Activated CD8-positive, alpha-beta memory T cell treated with anti-CD3 and anti-CD28 coated beads for 36 hours (primary cell): ENCODE measurements at regions not wholly inside any gene's neighbourhood (a gene's known extent, or its start where the extent isn't known, plus 50 kb on each side); places are given as distances from the start of the nearest gene placed in this dataset.

ENCODE experiments used
- CTCF ChIA-PET: fragments of 350-600 bp; sonication (Branson Sonifier 250); formaldehyde crosslinking; loops from one replicate; lab custom pipeline; 2021; ENCODE audit warnings: antibody characterized with exemption; lab: Charles Lee
- POLR2A ChIA-PET: fragments of 350-600 bp; sonication (Branson Sonifier 250); formaldehyde crosslinking; loops from one replicate; lab custom pipeline; 2021; ENCODE audit warnings: antibody characterized with exemption; lab: Charles Lee

GRCh38 chr1:61536174-61537108, 188.5 kb downstream of the TM2D1 start:
- CTCF ChIA-PET, result no interaction called here
- POLR2A ChIA-PET, result no interaction called here

DNA sequence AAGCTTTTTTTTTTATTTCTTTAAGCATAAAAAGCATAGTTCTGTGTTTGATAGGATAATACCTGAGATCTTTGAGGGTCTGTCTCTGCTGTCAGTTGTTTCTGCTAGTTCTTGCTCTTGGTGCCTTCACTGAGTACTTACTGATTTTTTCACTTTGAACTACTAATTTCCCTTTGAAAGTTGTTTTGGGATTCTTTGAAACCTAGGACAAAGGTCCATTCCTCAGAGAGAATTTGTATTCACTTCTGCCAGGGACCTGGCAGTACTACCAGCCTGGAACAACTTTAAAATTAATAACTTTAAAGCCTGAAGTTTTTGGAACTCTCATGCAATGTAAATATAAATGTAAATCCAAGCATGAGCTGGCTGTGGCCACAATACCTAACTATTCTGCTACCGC, 190.1 kb downstream of the TM2D1 start:
- CTCF ChIA-PET, result interaction anchor here (0.7 kb wide), 1 partner anchor 596 kb away, joined by 3 read pairs; no protein-coding TSS in a partner anchor
- POLR2A ChIA-PET, result no interaction called here

- POLR2A ChIA-PET, result no interaction called here
- CTCF ChIA-PET, result no interaction called here
These were observed 191.4 kb downstream of the TM2D1 start for GRCh38 chr1:61533546-61533945.

DNA sequence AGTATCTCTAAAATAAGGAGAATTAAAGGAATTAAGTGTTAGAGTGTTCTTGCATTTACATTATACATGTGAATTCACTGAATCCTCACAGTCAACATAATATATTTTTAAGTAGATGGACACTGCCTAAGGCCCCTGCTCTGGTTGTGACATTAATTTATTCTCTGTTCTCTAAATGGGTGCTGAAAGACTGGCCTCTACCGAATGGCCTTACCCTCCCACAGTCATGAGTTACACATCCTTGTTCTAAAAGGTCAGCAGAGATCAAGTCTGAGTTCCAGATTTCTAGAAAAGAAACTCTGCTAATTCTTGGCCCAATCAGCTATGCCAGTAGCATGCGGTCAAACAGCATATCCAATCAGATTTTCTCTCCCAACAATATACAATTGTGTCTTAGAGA, 193.2 kb downstream of the TM2D1 start:
- CTCF ChIA-PET, result no interaction called here
- POLR2A ChIA-PET, result no interaction called here

GRCh38 chr1:61523893-61524605, 200.9 kb downstream of the TM2D1 start:
- CTCF ChIA-PET, result no interaction called here
- POLR2A ChIA-PET, result no interaction called here

DNA sequence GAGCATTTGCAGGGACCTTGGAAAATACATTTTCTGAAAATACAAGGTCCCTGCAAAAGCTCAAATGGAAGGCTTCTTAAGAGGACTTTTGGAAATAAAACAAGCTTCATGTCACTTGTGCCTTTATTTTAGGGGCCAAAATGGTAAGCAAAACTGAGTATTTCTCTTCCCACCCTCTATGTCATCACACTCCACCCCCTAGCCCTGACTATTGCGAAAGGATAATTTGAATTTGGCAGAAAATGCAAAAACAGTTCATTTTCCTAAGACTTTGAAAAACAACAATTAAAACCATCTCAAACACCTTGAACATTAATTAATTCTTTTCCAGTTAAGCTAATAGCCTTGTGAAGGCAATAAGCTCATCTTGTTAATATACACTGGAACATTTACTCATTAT, 201.7 kb downstream of the TM2D1 start:
- ChIA-PET POLR2A (no interaction called here), CTCF (no interaction called here)

DNA sequence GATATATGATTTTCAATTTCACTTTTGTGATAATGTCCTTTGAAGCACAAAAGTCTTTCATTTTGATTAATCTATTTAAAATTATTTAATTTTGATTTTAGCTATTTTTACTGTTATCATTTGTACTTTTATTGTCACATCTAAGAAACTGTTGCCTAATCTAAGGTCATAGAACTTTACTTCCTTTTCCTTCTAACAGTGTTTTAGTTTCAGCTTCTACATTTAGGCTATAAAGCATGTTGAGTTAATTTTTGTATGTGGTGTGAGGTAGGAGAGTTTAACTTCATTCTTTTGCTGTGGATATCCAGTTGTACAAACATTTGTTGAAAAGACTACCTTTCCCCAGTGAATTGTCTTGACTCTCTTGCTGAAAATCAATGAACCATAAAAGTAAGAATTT, 204.5 kb downstream of the TM2D1 start:
- CTCF ChIA-PET, result no interaction called here
- POLR2A ChIA-PET, result no interaction called here

- CTCF ChIA-PET, result no interaction called here
These were observed 205.3 kb downstream of the TM2D1 start for GRCh38 chr1:61519631-61520030.

GRCh38 chr1:61518670-61519400, 206.1 kb downstream of the TM2D1 start:
- ChIA-PET CTCF (no interaction called here), POLR2A (no interaction called here)

More at GRCh38 chr1:61519631-61520030, 205.3 kb downstream of the TM2D1 start:
- POLR2A ChIA-PET, result no interaction called here

DNA sequence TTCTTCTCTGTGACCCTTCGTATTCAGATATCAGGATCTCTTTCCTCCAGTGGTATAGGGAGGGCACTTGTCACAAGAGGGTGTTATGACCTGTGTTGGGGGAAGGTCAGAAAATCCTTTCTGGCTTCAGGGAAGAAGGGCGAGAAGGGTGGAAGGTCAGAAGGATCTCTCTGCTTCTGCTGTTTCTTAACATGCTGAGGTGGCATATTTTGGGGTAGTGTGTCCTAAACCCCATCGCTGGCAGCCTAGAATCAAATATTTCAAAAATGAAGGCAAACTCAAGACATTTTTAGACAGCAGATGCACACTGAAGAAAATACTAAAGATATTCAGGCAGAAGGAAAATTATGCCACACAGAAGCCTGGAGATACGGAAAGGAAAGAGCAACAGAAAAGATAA, 207.6 kb downstream of the TM2D1 start:
- POLR2A ChIA-PET, result no interaction called here
- CTCF ChIA-PET, result no interaction called here

DNA sequence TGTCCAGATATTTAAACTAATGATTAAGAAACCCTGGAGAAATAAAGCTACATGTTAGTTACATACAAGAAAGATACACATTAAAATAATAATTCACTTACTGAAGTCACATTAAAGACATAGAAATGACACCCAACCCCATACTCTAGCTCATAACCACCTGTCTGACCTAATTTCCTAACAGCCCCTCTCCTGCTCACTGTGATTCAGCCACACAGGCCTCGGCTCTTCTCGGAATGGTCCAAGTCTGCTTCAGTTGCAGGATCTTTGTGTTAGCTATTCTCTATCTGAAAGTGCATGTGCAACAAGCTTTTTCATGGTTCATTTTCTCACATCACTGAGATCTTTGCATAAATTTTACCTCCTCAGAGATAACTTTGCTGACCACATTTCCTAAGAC, 209.8 kb downstream of the TM2D1 start:
- POLR2A ChIA-PET, result no interaction called here
- CTCF ChIA-PET, result interaction anchor here (1.3 kb wide), 1 partner anchor 23 kb away, joined by 3 read pairs; no protein-coding TSS in a partner anchor
